H1 (cell line): ENCODE measurements at regions not wholly inside any gene's neighbourhood (a gene's known extent, or its start where the extent isn't known, plus 50 kb on each side); places are given as distances from the start of the nearest gene placed in this dataset.

Experiments used
- CTCF ChIA-PET: fragments of 300-600 bp; sonication (Branson Sonifier 250); formaldehyde crosslinking; loops from one replicate; lab custom pipeline; 2021; ENCODE audit not compliant: partially characterized antibody; lab: Charles Lee
- POLR2A ChIA-PET: fragments of 300-600 bp; sonication (Branson Sonifier 250); formaldehyde crosslinking; loops from one replicate; lab custom pipeline; 2021; ENCODE audit warnings: inconsistent platforms; ENCODE audit not compliant: partially characterized antibody; lab: Charles Lee
- DNase-seq, 2 experiments: peaks; one replicate each; pipeline versions ENCODE4 v3.0.0 to v3.0.0-alpha.2; 2010 to 2022; ENCODE audit warnings: low spot score in 2 of 2, low read depth in 1 of 2, mixed read lengths in 1 of 2
- FAIRE-seq: peaks from 2 replicates; lab custom pipeline; 2011; peaks lifted over from hg19 to GRCh38; lab: Jason Lieb, UNC
- H2AFZ ChIP-seq: 2 replicates; pipeline ENCODE4 v1.8.1; 2012; ENCODE audit warnings: low read length, inconsistent platforms
- H2AK5ac ChIP-seq: 2 replicates; pipeline ENCODE4 v1.6.1; 2013; ENCODE audit warnings: low read depth, low read length
- H2BK120ac ChIP-seq: replicated peaks from 2 replicates; pipeline ENCODE3; 2013; ENCODE audit warnings: low read depth, low read length, inconsistent platforms
- H2BK12ac ChIP-seq: 2 replicates; pipeline ENCODE4 v1.6.1; 2013; ENCODE audit warnings: low read depth, low read length
- H2BK15ac ChIP-seq: 2 replicates; pipeline ENCODE4 v1.6.1; 2013; ENCODE audit warnings: low read length
- H2BK20ac ChIP-seq: 2 replicates; pipeline ENCODE4 v1.6.1; 2013; ENCODE audit warnings: low read length
- H2BK5ac ChIP-seq: 2 replicates; pipeline ENCODE4 v1.6.1; 2013; ENCODE audit warnings: low read depth, low read length
- H3K14ac ChIP-seq: 2 replicates; pipeline ENCODE4 v1.6.1; 2013; ENCODE audit warnings: inconsistent platforms; ENCODE audit not compliant: insufficient read length
- H3K18ac ChIP-seq: 2 replicates; pipeline ENCODE4 v1.6.1; 2013; ENCODE audit warnings: low read length; ENCODE audit errors: extremely low read depth
- H3K23ac ChIP-seq: 2 replicates; pipeline ENCODE4 v1.6.1; 2013; ENCODE audit warnings: inconsistent platforms; ENCODE audit not compliant: insufficient read length
- H3K23me2 ChIP-seq: 2 replicates; pipeline ENCODE4 v1.6.1; 2013; ENCODE audit warnings: low read depth, low read length
- H3K27ac ChIP-seq: 2 replicates; pipeline ENCODE4 v1.6.1; 2011; ENCODE audit warnings: low read depth, low read length, inconsistent platforms
- H3K27me3 ChIP-seq, 4 experiments: replicated peaks in 1 of 4; 1 replicate in 1 of 4; 2 replicates in 3 of 4; pipeline versions ENCODE4 v1.6.1 to v1.8.1; 2011 to 2013; ENCODE audit warnings: low read length in 3 of 4, mild to moderate bottlenecking in 3 of 4, inconsistent platforms in 2 of 4, mixed read lengths in 2 of 4, moderate library complexity in 1 of 4; ENCODE audit not compliant: control insufficient read depth in 3 of 4, insufficient read depth in 3 of 4; ENCODE audit errors: extremely low read depth in 1 of 4
- H3K36me3 ChIP-seq, 4 experiments: 2 replicates each; pipeline versions ENCODE4 v1.6.1 to v1.8.1; 2011 to 2013; ENCODE audit warnings: mild to moderate bottlenecking in 4 of 4, low read length in 3 of 4, moderate library complexity in 2 of 4, control low read depth in 1 of 4, inconsistent platforms in 1 of 4; ENCODE audit not compliant: insufficient read depth in 4 of 4, control insufficient read depth in 2 of 4
- H3K4ac ChIP-seq: replicated peaks from 2 replicates; pipeline ENCODE3; 2013; ENCODE audit warnings: low read length, low read depth, mixed read lengths, inconsistent platforms; ENCODE audit not compliant: insufficient read length
- H3K4me1 ChIP-seq, 4 experiments: replicated peaks in 1 of 4; 1 replicate in 1 of 4; 2 replicates in 3 of 4; pipeline versions ENCODE4 v1.6.1 to v1.8.1; 2011 to 2013; ENCODE audit warnings: low read length in 3 of 4, inconsistent platforms in 2 of 4, mixed read lengths in 1 of 4; ENCODE audit not compliant: insufficient read depth in 4 of 4, control insufficient read depth in 3 of 4
- H3K4me2 ChIP-seq, 2 experiments: 2 replicates each; pipeline versions ENCODE4 v1.6.1 to v1.8.1; 2011 to 2013; ENCODE audit warnings: low read depth in 2 of 2, low read length in 2 of 2, control low read depth in 1 of 2, inconsistent platforms in 1 of 2, mild to moderate bottlenecking in 1 of 2; ENCODE audit not compliant: insufficient read depth in 1 of 2
- H3K4me3 ChIP-seq, 4 experiments: fragments of 200-600, 300-600 bp in 1 of 4; sonication (generic), shearing (Covaris generic), sonication (Bioruptor Twin) in 1 of 4; 2 replicates each; pipeline versions ENCODE4 v1.5.1 to v1.8.1; 2011 to 2016; ENCODE audit warnings: low read length in 4 of 4, low read depth in 3 of 4, control low read depth in 2 of 4, inconsistent platforms in 2 of 4, mild to moderate bottlenecking in 2 of 4, mixed read lengths in 1 of 4, moderate library complexity in 1 of 4; ENCODE audit not compliant: insufficient read depth in 2 of 4; ENCODE audit errors: extremely low read depth in 1 of 4
- H3K56ac ChIP-seq: replicated peaks from 2 replicates; pipeline ENCODE3; 2013; ENCODE audit warnings: low read depth, mild to moderate bottlenecking, mixed read lengths, low read length, inconsistent platforms; ENCODE audit not compliant: insufficient read length
- H3K79me1 ChIP-seq: 2 replicates; pipeline ENCODE4 v1.6.1; 2013; ENCODE audit warnings: low read depth, low read length, control low read depth
- H3K79me2 ChIP-seq, 2 experiments: 2 replicates each; pipeline versions ENCODE4 v1.6.1 to v1.8.1; 2012 to 2013; ENCODE audit warnings: low read length in 2 of 2, mild to moderate bottlenecking in 2 of 2, inconsistent platforms in 1 of 2; ENCODE audit not compliant: insufficient read depth in 2 of 2, control insufficient read depth in 1 of 2
- H3K9ac ChIP-seq, 4 experiments: replicated peaks in 1 of 4; 1 replicate in 1 of 4; 2 replicates in 3 of 4; pipeline versions ENCODE4 v1.6.1 to v1.8.1; 2011 to 2013; ENCODE audit warnings: low read depth in 3 of 4, low read length in 3 of 4, control low read depth in 2 of 4, mild to moderate bottlenecking in 2 of 4, moderate library complexity in 2 of 4, inconsistent platforms in 1 of 4; ENCODE audit errors: extremely low read depth in 1 of 4
- H3K9me3 ChIP-seq, 2 experiments: 2 replicates each; pipeline versions ENCODE4 v1.6.1 to v1.8.1; 2012 to 2013; ENCODE audit warnings: mild to moderate bottlenecking in 2 of 2, moderate library complexity in 2 of 2, control low read depth in 1 of 2, inconsistent platforms in 1 of 2, low read depth in 1 of 2, low read length in 1 of 2, mixed read lengths in 1 of 2; ENCODE audit not compliant: insufficient read depth in 2 of 2
- H4K20me1 ChIP-seq, 2 experiments: replicated peaks in 1 of 2; 2 replicates each; pipeline versions ENCODE3 to v1.8.1; 2011 to 2013; ENCODE audit warnings: inconsistent platforms in 2 of 2, low read length in 2 of 2, mild to moderate bottlenecking in 1 of 2; ENCODE audit not compliant: insufficient read depth in 2 of 2, control insufficient read depth in 1 of 2
- H4K5ac ChIP-seq: 2 replicates; pipeline ENCODE4 v1.6.1; 2013; ENCODE audit warnings: low read length, low read depth, mixed read lengths, inconsistent platforms; ENCODE audit not compliant: insufficient read length
- H4K8ac ChIP-seq: 2 replicates; pipeline ENCODE4 v1.8.0; 2013; ENCODE audit warnings: mild to moderate bottlenecking, moderate library complexity, low read length, inconsistent platforms; ENCODE audit not compliant: insufficient read depth; ENCODE audit errors: extremely low read depth
- H4K91ac ChIP-seq: replicated peaks from 2 replicates; pipeline ENCODE3; 2013; ENCODE audit warnings: low read length, mixed read lengths, inconsistent platforms; ENCODE audit not compliant: insufficient read length
- CHD1 ChIP-seq: IDR thresholded peaks from 2 replicates; pipeline ENCODE4 v1.6.1; 2012; ENCODE audit warnings: low read depth, low read length, improper control_type of control experiment
- HDAC6 ChIP-seq: IDR thresholded peaks from one replicate; pipeline ENCODE4 v1.7.1; 2012; ENCODE audit warnings: low read depth, mild to moderate bottlenecking, inconsistent platforms, low read length, moderate library complexity
- MAFK ChIP-seq: IDR thresholded peaks from 2 replicates; pipeline ENCODE4 v1.6.1; 2012; ENCODE audit warnings: low read depth, mild to moderate bottlenecking, improper control_type of control experiment, low read length
- PHF8 ChIP-seq: fragments of 200-600 bp; sonication (generic); conservative IDR thresholded peaks from 2 replicates; pipeline ENCODE4 v1.7.1; 2012; ENCODE audit warnings: low read depth, mild to moderate bottlenecking, inconsistent platforms, low read length, moderate library complexity
- POU5F1 ChIP-seq: IDR thresholded peaks from 2 replicates; pipeline ENCODE4 v1.6.1; 2011; ENCODE audit warnings: low read depth, mild to moderate bottlenecking, low read length, moderate library complexity
- SRF ChIP-seq: IDR thresholded peaks from 2 replicates; pipeline ENCODE4 v1.6.1; 2011; ENCODE audit warnings: mild to moderate bottlenecking, low read depth, low read length, moderate library complexity
- TCF12 ChIP-seq: IDR thresholded peaks from 2 replicates; pipeline ENCODE4 v1.6.1; 2011; ENCODE audit warnings: low read depth, mild to moderate bottlenecking, low read length
- TEAD4 ChIP-seq: IDR thresholded peaks from 2 replicates; pipeline ENCODE4 v1.6.1; 2012; ENCODE audit warnings: low read depth, low read length, inconsistent platforms, mixed read lengths
- WGBS, 2 experiments: shearing (Covaris generic) in 1 of 2; methylation state at CpG; one replicate each; pipeline versions ENCODE4 v1.1.6 to v1.1.7; 2013 to 2015; ENCODE audit warnings: low lambda C conversion rate in 2 of 2, mixed read lengths in 2 of 2, inconsistent platforms in 1 of 2, low coverage in 1 of 2, missing lambda C conversion rate in 1 of 2; ENCODE audit not compliant: insufficient replicate concordance in 2 of 2, insufficient coverage in 1 of 2, insufficient read length in 1 of 2; ENCODE audit errors: extremely low coverage in 1 of 2, missing lambda C conversion rate in 1 of 2; 5-methylcytosine and 5-hydroxymethylcytosine counted together

DNA sequence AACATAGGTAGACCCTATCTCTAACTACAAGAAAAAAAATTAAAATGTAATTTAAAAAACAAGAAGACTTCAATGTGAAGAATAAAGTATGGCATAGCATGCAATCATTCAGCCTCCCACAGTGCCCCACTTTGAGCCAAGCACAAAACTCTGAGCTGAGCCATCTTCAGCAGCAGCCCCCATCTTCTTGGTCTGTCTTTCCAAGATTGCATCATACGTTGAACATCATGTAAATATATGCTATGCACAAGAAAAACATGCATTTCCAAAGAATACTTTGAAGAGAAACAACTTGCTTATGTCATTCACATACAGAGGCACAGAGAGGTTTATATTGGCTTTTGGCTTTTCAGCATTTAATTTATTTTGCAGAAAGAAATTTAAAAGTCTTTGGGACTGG lies 105.8 kb upstream of the TMPO start:
- no peak overlapping the region for H4K8ac ChIP-seq
- H2AK5ac ChIP-seq = no peak overlapping the region
- H4K91ac ChIP-seq = no peak overlapping the region
- no peak overlapping the region for H2BK15ac ChIP-seq
- no peaks in the 10 kb centered on the region for H4K20me1 ChIP-seq
- H3K4me1 ChIP-seq = peaks cover 0 to 7% (median 1%) of the 10 kb centered on the region in 4 experiments; a peak in 3 of 7 replicates
- FAIRE-seq (no peak), DNase-seq (no peak)
- no peaks in the 10 kb centered on the region for H3K23me2 ChIP-seq
- ChIA-PET POLR2A (no interaction called here), CTCF (interaction anchor here (3.2 kb wide), 1 partner anchor 16 kb away, joined by 13 read pairs; no protein-coding TSS in a partner anchor)
- H4K5ac ChIP-seq = no peak overlapping the region
- H3K27ac ChIP-seq = no peak overlapping the region
- H3K18ac ChIP-seq = no peak overlapping the region
- H2AFZ ChIP-seq = no peak overlapping the region
- H3K9ac ChIP-seq = no peak overlapping the region
- no peak overlapping the region for H3K4ac ChIP-seq
- H2BK20ac ChIP-seq = no peak overlapping the region
- H2BK12ac ChIP-seq = no peak overlapping the region
- no peaks in the 10 kb centered on the region for H3K36me3 ChIP-seq
- H3K4me3 ChIP-seq = no peak overlapping the region
- no peak overlapping the region for H2BK5ac ChIP-seq
- TF ChIP-seq POU5F1 (no peak), SRF (no peak), CHD1 (no peak), MAFK (no peak), PHF8 (no peak), HDAC6 (no peak), TEAD4 (no peak), TCF12 (no peak)
- no peak overlapping the region for H3K56ac ChIP-seq
- H3K23ac ChIP-seq = no peak overlapping the region
- H3K4me2 ChIP-seq = no peak overlapping the region
- H2BK120ac ChIP-seq = no peak overlapping the region
- WGBS, 2 experiments = 87% methylated on average over 1 of the region's 1 CpG; no CpG with 5 or more reads in 1 of the 2 experiments
- H3K14ac ChIP-seq = no peak overlapping the region
- no peaks in the 10 kb centered on the region for H3K27me3 ChIP-seq
- no peaks in the 10 kb centered on the region for H3K79me2 ChIP-seq
- peaks cover 0 to 7% of the 10 kb centered on the region in 2 experiments; a peak in 1 of 4 replicates for H3K9me3 ChIP-seq
- no peaks in the 10 kb centered on the region for H3K79me1 ChIP-seq
